Activated T-helper 17 cell treated with anti-CD3 and anti-CD28 coated beads, Interleukin-2, amount 50 U/mL, for 72 hours (primary cell): ENCODE measurements at regions not wholly inside any gene's neighbourhood (a gene's known extent, or its start where the extent isn't known, plus 50 kb on each side); places are given as distances from the start of the nearest gene placed in this dataset.

Source experiments
- ATAC-seq: fragments of 150-1000 bp; cut with Tn5 transposase; replicated peaks from 2 replicates; pipeline ENCODE4 v1.10.0; 2021; ENCODE audit warnings: mild to moderate bottlenecking, moderate library complexity
- H3K27ac Mint-ChIP-seq: one replicate; pipeline ENCODE4 v1.8.0; 2022; ENCODE audit warnings: mixed read lengths
- H3K27me3 Mint-ChIP-seq: one replicate; pipeline ENCODE4 v1.8.0; 2022; ENCODE audit warnings: mixed read lengths
- H3K36me3 Mint-ChIP-seq: one replicate; pipeline ENCODE4 v1.8.0; 2022; ENCODE audit warnings: low read depth, mild to moderate bottlenecking, mixed read lengths
- H3K4me1 Mint-ChIP-seq: one replicate; pipeline ENCODE4 v1.8.0; 2022; ENCODE audit warnings: mixed read lengths
- H3K4me3 Mint-ChIP-seq: one replicate; pipeline ENCODE4 v1.8.0; 2022; ENCODE audit warnings: mild to moderate bottlenecking, mixed read lengths
- H3K9me3 Mint-ChIP-seq: one replicate; pipeline ENCODE4 v1.8.0; 2022; ENCODE audit warnings: mixed read lengths

DNA sequence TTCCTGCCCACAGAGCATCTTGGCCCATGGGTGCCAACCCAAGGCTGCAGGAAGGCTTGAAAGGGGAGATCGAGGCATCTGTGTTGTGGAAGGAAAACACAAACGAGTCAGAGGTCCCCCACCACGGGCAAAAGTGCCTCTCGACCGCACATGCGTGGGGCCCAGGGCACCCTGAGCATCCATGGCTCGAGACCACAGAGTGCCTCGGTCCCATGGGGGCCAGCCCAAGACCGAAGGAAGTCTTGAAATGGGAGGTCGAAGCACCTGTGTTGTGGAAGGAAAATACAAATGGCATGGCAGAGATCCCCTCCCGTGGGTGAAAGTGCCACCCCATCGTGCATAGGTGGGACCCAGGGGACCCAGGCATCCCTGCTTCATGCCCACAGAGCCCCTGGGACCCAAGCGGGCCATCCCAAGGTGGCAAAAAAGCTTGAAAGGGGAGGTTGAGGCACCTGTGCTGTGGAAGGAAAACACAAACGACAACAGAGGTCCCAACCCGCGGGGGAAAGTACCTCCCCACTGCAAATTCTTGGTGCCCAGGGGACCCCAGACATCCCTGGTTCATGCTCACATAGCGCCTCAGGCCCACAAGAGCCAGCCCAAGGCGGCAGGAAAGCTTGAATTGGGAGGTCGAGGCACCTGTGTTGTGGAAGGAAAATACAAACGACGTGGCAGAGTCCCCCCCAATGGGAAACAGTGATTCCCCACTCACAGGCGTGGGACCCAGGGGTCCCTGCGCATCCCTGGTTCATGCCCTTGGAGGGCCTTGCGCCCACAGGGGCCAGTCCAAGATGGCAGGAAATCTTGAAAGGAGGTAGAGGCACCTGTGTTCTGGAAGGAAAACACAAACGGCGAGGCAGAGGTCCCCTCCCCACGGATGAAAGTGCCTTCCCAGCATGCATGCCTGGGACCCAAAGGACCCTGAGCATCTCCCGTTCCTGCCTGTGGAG is 373.0 kb downstream of the ALG10 start:
- H3K9me3 Mint-ChIP-seq, result peaks cover 15% of the 10 kb centered on the region
- H3K27me3 Mint-ChIP-seq, result no peaks in the 10 kb centered on the region
- no peaks in the 10 kb centered on the region for H3K36me3 Mint-ChIP-seq
- H3K4me1 Mint-ChIP-seq, result no peaks in the 10 kb centered on the region
- H3K4me3 Mint-ChIP-seq, result no peak overlapping the region
- ATAC-seq, result no peak
- H3K27ac Mint-ChIP-seq, result no peak overlapping the region

DNA sequence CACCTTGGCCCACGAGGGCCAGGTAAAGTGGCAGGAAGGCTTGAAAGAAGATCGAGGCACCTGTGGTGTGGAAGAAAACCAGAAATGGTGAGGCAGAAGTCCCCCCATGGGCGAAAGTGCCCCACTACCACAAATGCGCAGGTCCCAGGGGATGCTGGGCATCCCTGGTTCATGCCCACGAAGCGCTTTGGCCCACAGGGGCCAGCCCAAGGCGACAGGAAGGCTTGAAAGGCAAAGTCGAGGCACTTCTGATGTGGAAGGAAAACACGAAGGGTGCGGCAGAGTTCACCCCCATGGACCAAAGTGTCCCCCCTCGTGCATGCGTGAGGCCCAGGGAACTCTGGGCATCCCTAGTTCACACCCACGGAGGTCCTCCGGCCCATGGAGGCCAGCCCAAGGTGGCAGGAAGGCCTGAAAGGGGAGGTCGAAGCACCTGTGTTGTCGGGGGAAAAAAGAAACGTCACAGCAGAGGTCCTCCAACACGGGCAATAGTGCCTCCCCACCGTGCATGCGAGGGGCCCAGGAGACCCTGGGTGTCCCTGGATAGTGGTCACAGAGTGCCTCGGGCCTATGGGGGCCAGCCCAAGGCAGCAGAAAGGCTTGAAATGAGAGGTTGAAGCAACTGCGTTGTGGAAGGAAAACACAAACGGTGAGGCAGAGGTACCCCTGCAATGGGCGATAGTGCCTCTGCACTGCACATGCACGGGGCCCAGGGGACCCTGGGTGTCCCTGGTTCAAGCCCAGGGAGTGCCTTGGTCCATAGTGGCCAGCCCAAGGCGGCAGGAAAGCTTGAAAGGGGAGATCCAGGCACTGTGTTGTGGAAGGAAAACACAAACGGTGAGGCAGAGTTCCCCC is 373.9 kb downstream of the ALG10 start:
- no peak for ATAC-seq
- Mint-ChIP-seq H3K4me1 (no peaks in the 10 kb centered on the region), H3K36me3 (no peaks in the 10 kb centered on the region), H3K9me3 (peaks cover 16% of the 10 kb centered on the region), H3K27me3 (no peaks in the 10 kb centered on the region), H3K4me3 (no peak overlapping the region), H3K27ac (no peak overlapping the region)

DNA sequence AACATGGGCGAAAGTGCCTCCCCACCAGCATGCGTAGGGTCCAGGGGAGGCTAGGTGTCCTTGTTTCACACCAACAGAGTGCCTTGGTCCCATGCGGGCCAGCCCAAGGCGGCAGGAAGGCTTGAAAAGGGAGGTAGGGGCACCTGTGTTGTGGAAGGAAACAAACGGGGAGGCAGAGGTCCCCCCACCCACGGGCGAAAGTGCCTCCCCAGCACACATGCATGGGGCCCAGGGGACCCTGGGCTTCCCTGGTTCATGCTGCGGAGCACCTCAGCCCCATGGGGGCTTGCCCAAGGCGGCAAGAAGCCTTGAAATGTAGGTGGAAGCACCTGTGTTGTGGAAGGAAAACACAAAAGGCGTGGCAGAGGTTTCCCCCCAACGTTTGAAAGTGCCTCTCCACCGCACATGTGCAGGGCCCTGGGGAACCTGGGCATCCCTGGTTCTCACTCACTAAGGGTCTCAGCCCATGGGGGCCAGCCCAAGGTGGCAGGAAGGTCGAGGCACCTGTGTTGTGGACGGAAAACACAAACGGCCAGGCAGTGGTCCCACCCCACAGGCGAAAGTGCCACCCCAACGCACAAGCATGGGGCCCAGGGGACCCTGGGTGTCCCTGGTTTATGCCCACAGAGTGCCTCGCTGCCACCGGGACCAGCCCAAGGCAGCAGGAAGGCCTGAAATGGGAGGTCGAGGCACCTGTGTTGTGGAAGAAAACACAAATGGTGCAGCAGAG is 374.7 kb downstream of the ALG10 start:
- H3K27me3 Mint-ChIP-seq, result no peaks in the 10 kb centered on the region
- no peak overlapping the region for H3K27ac Mint-ChIP-seq
- H3K36me3 Mint-ChIP-seq, result no peaks in the 10 kb centered on the region
- no peak for ATAC-seq
- H3K4me3 Mint-ChIP-seq, result no peak overlapping the region
- H3K9me3 Mint-ChIP-seq, result peaks cover 16% of the 10 kb centered on the region
- no peaks in the 10 kb centered on the region for H3K4me1 Mint-ChIP-seq

DNA sequence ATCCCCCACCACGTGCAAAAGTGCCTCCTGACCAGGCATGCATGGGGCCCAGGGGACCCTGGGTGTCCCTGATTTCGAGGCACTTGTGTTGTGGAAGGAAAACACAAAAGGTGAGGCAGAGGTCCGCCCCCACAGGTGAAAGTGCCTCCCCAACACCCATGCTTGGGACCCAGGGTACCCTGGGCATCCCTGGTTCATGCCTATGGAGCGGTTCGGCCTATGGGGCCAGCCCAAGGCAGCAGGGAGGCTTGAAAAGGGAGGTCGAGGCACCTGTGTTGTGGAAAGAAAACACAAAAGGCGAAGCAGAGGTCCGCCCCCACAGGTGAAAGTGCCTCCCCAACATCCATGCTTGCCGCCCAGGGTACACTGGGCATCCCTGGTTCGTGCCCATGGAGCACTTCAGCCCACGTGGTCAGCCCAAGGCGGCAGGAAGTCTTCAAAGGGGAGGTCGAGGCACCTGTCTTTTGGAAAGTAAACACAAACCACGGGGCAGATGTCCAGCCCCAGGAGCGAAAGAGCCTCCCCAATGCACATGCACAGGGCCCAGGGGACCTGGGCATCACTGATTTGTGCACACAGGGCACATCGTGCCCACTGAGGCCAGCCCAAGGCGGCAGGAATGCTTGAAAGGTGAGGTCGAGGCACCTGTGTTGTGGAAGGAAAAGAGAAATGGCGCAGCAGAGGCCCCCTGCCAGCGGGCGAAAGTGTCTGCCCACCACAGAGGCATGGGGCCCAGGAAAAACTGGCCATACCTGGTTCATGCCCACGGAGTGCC is 375.5 kb downstream of the ALG10 start:
- Mint-ChIP-seq H3K4me3 (no peak overlapping the region), H3K4me1 (no peaks in the 10 kb centered on the region), H3K27ac (no peak overlapping the region), H3K27me3 (no peaks in the 10 kb centered on the region), H3K9me3 (peaks cover 14% of the 10 kb centered on the region), H3K36me3 (no peaks in the 10 kb centered on the region)
- no peak for ATAC-seq

DNA sequence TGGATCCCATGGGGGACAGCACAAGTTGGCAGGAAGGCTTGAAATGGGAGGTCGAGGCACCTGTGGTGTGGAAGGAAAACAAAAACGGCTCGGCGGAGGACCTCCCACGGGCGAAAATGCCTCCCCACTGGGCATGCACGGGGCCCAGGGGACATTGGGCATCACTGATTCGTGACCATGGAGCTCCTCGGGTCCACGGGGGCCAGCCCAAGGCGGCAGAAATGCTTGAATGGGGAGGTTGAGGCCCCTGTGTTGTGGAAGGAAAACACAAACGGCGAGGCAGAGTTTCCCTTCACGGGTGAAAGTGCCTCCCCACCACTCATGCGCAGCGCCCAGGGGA is 376.0 kb downstream of the ALG10 start:
- H3K27me3 Mint-ChIP-seq, result no peaks in the 10 kb centered on the region
- H3K4me1 Mint-ChIP-seq, result no peaks in the 10 kb centered on the region
- no peak overlapping the region for H3K27ac Mint-ChIP-seq
- peaks cover 11% of the 10 kb centered on the region for H3K9me3 Mint-ChIP-seq
- no peaks in the 10 kb centered on the region for H3K36me3 Mint-ChIP-seq
- no peak for ATAC-seq
- H3K4me3 Mint-ChIP-seq, result no peak overlapping the region

DNA sequence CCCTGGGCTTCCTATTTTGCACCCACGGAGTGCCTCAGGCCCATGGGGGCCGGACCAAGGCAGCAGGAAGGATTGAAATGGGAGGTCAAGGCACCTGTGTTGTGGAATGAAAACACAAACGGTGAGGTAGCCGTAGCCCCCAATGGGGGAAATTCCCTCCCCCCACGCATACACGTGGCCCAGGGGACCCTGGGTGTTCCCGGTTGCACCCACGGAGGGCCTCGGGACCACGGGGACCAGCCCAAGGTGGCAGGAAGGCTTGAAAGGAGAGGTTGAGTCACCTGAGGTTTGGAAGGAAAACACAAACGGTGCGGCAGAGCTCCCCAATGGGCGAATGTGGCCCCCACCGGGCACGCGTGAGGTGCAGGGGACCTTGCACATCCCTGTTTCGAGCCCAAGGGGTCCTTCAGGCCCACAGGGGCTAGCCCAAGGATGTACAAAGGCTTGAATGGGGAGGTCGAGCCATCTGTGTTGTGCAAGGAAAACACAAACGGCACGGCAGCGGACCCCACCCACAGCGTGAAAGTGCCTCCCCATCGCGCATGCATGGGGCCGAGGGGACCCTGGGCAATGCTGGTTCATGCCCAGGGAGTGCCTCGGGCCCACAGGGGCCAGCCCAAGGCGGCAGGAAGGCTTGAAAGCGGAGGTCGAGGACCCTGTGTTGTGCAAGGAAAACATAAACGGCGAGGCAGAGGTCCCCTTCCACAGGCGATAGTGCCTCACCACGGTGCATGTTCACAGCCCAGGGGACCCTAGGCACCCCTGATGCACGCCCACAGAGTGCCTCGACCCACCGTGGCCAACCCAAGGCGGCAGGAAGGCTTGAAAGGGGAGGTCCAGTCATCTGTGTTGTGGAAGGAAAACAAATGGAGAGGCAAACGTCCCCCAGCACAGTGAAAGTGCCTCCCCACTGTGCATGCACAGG is 376.7 kb downstream of the ALG10 start:
- Mint-ChIP-seq H3K9me3 (peaks cover 11% of the 10 kb centered on the region), H3K27ac (no peak overlapping the region), H3K27me3 (no peaks in the 10 kb centered on the region), H3K4me3 (no peak overlapping the region), H3K36me3 (no peaks in the 10 kb centered on the region), H3K4me1 (no peaks in the 10 kb centered on the region)
- ATAC-seq, result no peak

DNA sequence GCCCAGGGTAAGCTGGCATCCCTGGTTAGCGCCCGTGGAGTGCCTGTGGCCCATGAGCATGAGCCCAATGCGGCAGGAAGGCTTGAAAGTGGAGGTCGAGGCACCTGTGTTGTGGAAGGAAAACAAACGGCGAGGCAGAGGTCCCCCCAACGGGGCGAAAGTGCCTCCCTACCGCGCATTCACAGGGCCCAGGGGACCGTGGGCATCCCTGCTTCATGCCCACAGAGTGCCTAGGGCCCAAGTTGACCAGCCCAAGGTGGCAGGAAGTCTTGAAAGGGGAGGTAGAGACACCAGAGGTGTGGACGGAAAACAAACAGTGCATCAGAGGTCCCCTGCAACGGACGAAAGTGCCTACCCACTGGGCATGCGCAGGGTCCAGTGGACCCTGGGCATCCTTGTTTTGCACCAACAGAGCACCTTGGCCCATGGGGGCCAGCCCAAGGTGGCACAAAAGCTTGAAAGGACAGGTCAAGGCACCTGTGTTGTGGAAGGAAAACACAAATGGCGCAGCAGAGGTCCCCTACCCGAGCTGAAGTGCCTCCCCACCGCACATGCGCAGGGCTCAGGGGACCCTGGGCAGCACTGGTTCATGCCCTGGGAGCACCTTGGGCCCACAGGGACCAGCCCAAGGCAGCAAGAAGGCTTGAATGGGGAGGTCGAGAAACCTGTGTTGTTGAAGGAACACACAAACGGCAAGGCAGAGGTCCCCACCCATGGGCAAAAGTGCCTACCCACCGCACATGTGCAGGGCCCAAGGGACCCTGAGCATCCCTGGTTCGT is 377.5 kb downstream of the ALG10 start:
- peaks cover 11% of the 10 kb centered on the region for H3K9me3 Mint-ChIP-seq

DNA sequence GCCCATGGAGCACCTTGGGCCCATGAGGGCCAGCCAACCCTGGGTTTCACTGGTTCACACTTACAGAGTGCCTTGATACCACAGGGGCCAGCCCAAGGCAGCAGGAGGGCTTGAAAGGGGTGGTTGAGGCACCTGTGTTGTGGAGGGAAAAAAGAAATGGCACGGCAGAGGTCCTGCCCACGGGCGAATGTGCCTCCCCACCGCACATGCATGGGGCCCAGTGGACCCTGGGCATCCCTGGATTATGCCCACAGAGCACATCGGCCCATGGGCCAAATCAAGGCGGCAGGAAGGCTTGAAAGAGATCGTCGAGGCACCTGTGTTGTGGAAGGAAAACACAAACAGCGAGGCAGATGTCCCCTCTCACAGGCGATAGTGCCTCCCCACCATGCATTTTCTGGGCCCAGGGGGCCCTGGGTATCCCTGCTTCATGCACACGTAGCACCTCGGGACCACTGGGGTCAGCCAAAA is 378.1 kb downstream of the ALG10 start:
- ATAC-seq, result no peak
- Mint-ChIP-seq H3K4me3 (no peak overlapping the region), H3K27ac (no peak overlapping the region), H3K9me3 (peaks cover 11% of the 10 kb centered on the region), H3K4me1 (no peaks in the 10 kb centered on the region), H3K36me3 (no peaks in the 10 kb centered on the region), H3K27me3 (no peaks in the 10 kb centered on the region)

More for the DNA sequence above, 377.5 kb downstream of the ALG10 start:
- Mint-ChIP-seq H3K4me1 (no peaks in the 10 kb centered on the region), H3K27ac (no peak overlapping the region), H3K36me3 (no peaks in the 10 kb centered on the region), H3K27me3 (no peaks in the 10 kb centered on the region), H3K4me3 (no peak overlapping the region)
- ATAC-seq, result no peak

DNA sequence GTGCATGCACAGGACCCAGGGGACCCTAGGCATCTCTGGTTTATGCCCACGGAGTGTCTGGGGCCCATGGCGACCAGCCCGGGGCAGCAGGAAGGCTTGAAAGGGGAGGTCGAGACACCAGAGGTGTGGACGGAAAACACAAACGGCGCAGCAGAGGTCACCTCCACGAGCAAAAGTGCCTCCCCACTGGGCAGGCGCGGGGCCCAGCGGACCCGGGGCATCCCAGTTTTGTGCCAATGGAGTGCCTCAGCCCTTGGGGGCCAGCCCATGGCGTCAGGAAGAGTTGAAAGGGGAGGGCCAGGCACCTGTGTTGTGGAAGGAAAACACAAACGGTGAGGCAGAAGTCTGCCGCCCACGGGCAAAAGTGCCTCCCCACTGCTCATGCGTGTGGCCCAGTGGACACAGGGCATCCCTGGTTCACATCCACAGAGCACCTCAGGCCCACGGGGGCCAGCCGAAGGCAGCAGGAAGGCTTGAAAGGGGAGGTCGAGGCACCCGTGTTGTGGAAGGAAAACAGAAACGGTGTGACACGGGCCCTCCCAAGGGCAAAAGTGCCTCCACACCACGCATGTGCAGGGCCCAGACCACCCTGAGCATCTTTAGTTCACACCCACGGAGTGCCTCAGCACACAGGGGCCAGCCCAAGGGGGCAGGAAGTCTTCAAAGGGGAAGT is 378.8 kb downstream of the ALG10 start:
- Mint-ChIP-seq H3K27ac (no peak overlapping the region), H3K4me1 (no peaks in the 10 kb centered on the region), H3K9me3 (peaks cover 11% of the 10 kb centered on the region), H3K36me3 (no peaks in the 10 kb centered on the region), H3K4me3 (no peak overlapping the region), H3K27me3 (no peaks in the 10 kb centered on the region)
- ATAC-seq, result no peak

DNA sequence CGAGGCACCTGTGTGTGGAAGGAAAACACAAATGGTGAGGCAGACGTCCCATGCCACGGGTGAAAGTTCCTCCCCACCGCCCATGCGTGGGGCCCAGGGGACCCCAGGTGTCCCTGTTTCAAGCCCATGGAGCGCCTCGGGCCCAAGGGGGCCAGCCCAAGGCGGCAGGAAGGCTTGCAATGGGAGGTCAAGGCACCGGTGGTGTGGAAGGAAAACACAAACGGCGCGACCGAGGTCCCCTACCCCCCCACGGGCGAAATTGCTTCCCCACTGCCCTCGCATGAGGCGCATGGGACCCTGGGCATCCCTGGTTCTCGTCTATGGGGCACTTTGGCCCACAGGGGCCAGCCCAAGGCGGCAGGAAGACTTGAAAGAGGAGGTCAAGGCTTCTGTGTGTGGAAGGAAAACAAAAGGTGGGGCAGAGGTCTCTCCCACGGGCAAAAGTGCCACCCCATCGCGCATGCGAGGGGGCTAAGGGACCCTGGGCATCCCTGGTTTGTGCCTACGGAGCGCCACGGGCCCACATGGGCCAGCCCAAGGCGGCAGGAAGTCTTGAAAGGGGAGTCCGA is 379.4 kb downstream of the ALG10 start:
- Mint-ChIP-seq H3K9me3 (peaks cover 6% of the 10 kb centered on the region), H3K4me1 (no peaks in the 10 kb centered on the region), H3K36me3 (no peaks in the 10 kb centered on the region), H3K4me3 (no peak overlapping the region), H3K27me3 (no peaks in the 10 kb centered on the region), H3K27ac (no peak overlapping the region)
- ATAC-seq, result no peak

DNA sequence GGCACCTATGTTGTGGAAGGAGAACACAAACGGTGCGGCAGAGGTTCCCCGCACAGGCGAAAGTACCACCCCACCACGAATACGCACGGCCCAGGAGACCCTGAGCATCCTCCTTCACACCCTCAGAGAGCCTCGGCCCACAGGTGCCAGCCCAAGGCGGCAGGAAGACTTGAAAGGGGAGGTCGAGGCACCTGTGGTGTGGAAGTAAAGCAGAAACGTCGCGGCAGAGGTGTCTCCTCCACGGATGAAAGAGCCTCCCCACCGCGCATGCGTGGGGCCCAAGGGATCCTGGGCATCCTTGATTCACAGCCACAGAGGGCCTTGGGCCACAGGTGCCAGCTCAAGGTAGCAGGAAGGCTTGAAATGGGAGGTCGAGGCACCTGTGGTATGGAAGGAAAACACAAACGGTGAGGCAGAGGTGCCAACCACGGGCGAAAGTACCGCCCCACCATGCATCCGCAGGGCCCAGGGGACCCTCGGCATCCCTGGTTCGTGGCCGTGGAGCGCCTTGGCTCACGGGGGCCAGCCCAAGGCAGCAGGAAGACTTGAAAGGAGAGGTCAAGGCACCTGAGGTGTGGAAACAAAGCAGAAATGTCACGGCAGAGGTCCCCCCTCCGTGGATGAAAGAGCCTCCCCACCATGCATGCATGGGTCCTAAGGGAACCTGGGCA is 380.1 kb downstream of the ALG10 start:
- Mint-ChIP-seq H3K9me3 (peaks cover 11% of the 10 kb centered on the region), H3K27me3 (no peaks in the 10 kb centered on the region), H3K36me3 (no peaks in the 10 kb centered on the region), H3K4me3 (no peak overlapping the region), H3K27ac (no peak overlapping the region), H3K4me1 (no peaks in the 10 kb centered on the region)
- no peak for ATAC-seq
